ENCODE measurements at regions not wholly inside any gene's neighbourhood (a gene's known extent, or its start where the extent isn't known, plus 50 kb on each side); places are given as distances from the start of the nearest gene placed in this dataset.

DNA sequence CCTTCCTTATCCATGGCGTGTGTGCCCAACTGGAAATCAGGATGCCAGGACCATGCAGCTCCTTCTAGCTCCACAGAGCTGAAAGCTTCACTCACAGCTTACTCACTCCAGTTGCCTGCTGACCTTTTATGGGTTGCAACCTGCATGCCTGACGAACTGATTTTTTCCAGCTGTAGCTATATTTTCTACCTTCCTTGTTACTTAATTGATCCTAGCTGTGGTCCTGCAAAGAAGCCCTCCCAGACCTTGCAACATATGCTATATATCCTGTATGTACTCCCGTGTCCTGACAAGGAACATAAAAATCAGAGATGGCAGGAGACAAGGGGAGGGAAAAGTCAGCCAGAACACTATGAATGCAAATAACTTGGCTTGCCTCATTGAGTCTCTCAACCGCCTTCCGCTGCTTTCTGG lies 135.3 kb upstream of the LDB2 start:
- TF ChIP-seq POLR2A (IDR thresholded peaks at IDR 0.05; ENCODE audit: low read length) (no peak), GATA1 (IDR thresholded peaks at IDR 0.05; ENCODE audit: low read depth, low read length) (no peak)

Data from erythroblast (primary cell).